Stimulated activated CD4-positive, alpha-beta T cell treated with anti-CD3 and anti-CD28 coated beads, Interleukin-15, amount 100 ng/mL, for 24 hours (primary cell): ENCODE measurements at regions not wholly inside any gene's neighbourhood (a gene's known extent, or its start where the extent isn't known, plus 50 kb on each side); places are given as distances from the start of the nearest gene placed in this dataset.

Source experiments
- DNase-seq: peaks from one replicate; pipeline ENCODE4 v3.0.0-alpha.2; 2020

DNA sequence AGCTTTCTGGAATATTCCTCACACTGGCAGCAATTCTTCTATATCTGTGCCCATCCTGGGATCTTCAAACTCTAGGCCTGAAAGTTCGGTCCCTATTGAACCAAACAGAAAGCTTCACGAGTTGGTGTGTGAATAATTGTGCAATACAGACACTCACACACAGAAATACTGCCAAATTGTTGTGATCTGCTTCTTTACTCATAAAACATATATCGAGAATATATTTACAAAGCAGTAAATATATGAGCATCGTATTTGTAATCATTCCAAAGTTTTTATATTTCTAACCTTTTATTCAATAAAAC is 56.6 kb upstream of the BEX4 start:
- no peak for DNase-seq

- DNase-seq = peak; percentile 9
These were observed 57.2 kb upstream of the BEX4 start for GRCh38 chrX:103157496-103158316.

DNA sequence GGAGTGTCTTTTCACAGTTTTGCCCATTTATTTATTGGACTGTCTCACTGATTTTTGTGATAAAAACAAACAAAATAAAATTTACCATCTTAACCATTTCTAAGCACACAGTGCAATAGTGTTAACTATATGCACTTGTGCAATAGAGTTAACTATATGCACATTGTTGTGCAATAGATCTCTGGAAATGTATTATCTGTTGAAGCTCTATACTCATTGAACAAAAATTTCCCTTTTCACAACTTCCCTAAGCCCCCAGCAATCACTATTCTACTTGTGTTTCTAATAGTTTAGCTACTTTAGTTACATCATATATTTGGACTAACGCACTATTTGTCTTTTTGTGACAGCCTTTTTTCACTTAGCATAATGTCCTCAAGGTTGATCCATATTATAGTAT is 59.7 kb upstream of the BEX4 start:
- no peak for DNase-seq

DNA sequence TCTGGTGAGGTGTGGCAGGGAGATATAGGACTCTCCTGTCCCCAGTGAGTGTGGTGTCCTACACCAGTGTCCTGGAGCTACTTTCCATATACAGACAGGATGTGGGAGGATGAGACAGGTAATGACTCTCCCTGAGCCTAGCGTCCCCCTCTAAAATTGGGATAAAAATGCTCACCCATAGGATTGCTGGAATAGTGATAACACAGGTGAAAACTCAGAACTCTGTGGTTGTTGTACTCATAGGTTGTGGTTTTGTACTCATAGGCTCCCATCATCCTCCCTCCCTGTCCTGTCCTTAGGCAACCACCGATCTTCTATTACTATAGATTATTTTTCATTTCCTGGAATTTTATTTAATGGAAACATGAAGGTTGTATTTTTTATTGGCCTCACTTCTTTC is 60.7 kb upstream of the NXF3 start:
- no peak for DNase-seq

DNA sequence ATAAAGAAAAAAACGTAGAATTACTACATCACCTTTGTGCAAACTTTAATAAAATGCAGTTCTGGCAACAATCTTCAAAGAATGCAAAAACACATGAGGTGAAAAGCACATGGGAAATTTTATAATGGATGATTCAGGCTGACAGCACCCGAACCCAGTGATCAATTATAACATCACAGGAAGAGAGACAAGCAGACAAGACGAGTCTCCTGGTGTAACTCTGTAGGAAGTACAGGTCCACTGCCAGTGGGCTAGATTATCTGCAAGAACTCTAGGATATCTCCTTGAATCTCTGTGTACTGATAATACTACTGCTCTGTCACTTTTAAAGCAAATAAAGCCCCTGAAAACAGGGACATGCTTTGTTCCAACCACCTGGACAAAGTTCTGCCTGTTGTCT is 58.9 kb upstream of the NXF3 start:
- no peak for DNase-seq

- no peak for DNase-seq
These were observed 56.7 kb upstream of the NXF3 start for GRCh38 chrX:103149652-103150051.

- DNase-seq = no peak
These were observed 55.1 kb upstream of the NXF3 start for GRCh38 chrX:103148075-103148474.
